PFSK-1 (cell line): ENCODE measurements at regions not wholly inside any gene's neighbourhood (a gene's known extent, or its start where the extent isn't known, plus 50 kb on each side); places are given as distances from the start of the nearest gene placed in this dataset.

Experiments
- FOXP2 ChIP-seq: optimal IDR thresholded peaks from 2 replicates; pipeline ENCODE3; 2011; ENCODE audit warnings: borderline replicate concordance, control low read depth, inconsistent platforms; ENCODE audit not compliant: insufficient read depth; ENCODE audit errors: extremely low read length, extremely low read depth
- POLR2AphosphoS5 ChIP-seq: IDR thresholded peaks from 2 replicates; pipeline ENCODE4 v1.6.1; 2012; ENCODE audit warnings: low read depth, mild to moderate bottlenecking, control low read depth, low read length, moderate library complexity
- SIN3A ChIP-seq: IDR thresholded peaks from 2 replicates; pipeline ENCODE4 v1.6.1; 2012; ENCODE audit warnings: mild to moderate bottlenecking, low read length, moderate library complexity, borderline replicate concordance; ENCODE audit not compliant: insufficient read depth
- TAF1 ChIP-seq: IDR thresholded peaks from 2 replicates; pipeline ENCODE4 v1.6.1; 2012; ENCODE audit warnings: low read length, control low read depth, borderline replicate concordance; ENCODE audit not compliant: insufficient read depth
- TF ChIP-seq, protein P1 (sequence below), 2 experiments: IDR thresholded peaks; 2 replicates each; pipeline versions ENCODE4 v1.6.1 to v1.8.0; 2011 to 2012; ENCODE audit warnings: low read depth in 2 of 2, low read length in 2 of 2, control low read depth in 1 of 2, inconsistent platforms in 1 of 2, mild to moderate bottlenecking in 1 of 2, moderate library complexity in 1 of 2; ENCODE audit not compliant: insufficient read depth in 1 of 2

DNA sequence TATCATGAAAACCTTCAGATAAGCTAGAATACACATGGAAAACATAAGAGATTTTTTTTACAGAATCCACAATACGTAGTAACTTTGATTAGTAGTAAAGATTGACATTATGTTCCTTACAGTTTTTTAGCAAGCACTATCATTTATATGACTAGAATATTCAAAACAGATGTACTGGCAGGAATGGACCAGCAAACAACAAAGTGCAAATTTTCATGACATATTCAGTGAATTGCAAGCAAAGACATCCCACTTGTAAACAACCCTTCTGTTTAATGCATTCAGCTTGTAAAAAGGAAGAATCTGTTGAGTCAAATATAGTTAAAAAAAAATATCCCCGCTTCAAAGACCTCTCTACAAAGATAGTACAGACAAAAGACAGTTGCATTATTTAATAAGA is 403.7 kb upstream of the TRAM1L1 start:
- TF ChIP-seq, protein P1, sequence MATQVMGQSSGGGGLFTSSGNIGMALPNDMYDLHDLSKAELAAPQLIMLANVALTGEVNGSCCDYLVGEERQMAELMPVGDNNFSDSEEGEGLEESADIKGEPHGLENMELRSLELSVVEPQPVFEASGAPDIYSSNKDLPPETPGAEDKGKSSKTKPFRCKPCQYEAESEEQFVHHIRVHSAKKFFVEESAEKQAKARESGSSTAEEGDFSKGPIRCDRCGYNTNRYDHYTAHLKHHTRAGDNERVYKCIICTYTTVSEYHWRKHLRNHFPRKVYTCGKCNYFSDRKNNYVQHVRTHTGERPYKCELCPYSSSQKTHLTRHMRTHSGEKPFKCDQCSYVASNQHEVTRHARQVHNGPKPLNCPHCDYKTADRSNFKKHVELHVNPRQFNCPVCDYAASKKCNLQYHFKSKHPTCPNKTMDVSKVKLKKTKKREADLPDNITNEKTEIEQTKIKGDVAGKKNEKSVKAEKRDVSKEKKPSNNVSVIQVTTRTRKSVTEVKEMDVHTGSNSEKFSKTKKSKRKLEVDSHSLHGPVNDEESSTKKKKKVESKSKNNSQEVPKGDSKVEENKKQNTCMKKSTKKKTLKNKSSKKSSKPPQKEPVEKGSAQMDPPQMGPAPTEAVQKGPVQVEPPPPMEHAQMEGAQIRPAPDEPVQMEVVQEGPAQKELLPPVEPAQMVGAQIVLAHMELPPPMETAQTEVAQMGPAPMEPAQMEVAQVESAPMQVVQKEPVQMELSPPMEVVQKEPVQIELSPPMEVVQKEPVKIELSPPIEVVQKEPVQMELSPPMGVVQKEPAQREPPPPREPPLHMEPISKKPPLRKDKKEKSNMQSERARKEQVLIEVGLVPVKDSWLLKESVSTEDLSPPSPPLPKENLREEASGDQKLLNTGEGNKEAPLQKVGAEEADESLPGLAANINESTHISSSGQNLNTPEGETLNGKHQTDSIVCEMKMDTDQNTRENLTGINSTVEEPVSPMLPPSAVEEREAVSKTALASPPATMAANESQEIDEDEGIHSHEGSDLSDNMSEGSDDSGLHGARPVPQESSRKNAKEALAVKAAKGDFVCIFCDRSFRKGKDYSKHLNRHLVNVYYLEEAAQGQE (IDR thresholded peaks at IDR 0.05; ENCODE audit: insufficient read depth in 1 of 2, low read depth in 2 of 2, low read length in 2 of 2): no peak
- TF ChIP-seq POLR2AphosphoS5 (no peak), FOXP2 (no peak), TAF1 (no peak), SIN3A (no peak)
